ENCODE measurements at regions not wholly inside any gene's neighbourhood (a gene's known extent, or its start where the extent isn't known, plus 50 kb on each side); places are given as distances from the start of the nearest gene placed in this dataset.

DNA sequence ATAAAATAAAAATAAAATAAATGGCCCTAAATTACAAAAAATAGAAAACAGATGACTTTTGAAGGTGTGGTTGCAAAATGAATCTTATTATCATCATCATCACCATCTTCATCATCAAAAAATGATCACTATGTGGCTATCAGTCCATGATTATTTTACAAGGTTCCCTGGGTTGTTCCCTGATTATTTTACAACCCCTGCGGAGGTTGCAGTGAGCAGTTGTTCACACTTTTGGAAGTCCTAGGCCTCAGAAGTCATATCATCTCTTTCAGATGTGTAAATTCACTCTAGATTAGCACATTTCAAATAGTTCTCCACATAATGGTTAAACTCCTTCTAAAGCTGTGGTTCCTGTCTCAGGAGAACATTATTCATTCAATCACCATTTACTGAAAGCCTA, 57.4 kb upstream of the NR5A2 start:
- DNase-seq (ENCODE audit: low read depth, low spot score) = no peak
- no peak overlapping the region for H3K4me3 ChIP-seq (ENCODE audit: low read depth, low read length)
- in situ Hi-C loops (cut with HindIII; ENCODE audit: low sequenced_read_pairs) = no loop called here
- TF ChIP-seq CTCF (IDR thresholded peaks at IDR 0.05; ENCODE audit: low read depth, low read length) = no peak

GRCh38 chr1:199976496-199977144, 50.9 kb upstream of the NR5A2 start:
- TF ChIP-seq CTCF (IDR thresholded peaks at IDR 0.05; ENCODE audit: low read depth, low read length) = no peak
- no peak overlapping the region for H3K4me3 ChIP-seq (ENCODE audit: low read depth, low read length)
- in situ Hi-C loops (cut with HindIII; ENCODE audit: low sequenced_read_pairs) = no loop called here
- no peak for DNase-seq (ENCODE audit: low read depth, low spot score)
